PC-3 (cell line): ENCODE measurements at regions not wholly inside any gene's neighbourhood (a gene's known extent, or its start where the extent isn't known, plus 50 kb on each side); places are given as distances from the start of the nearest gene placed in this dataset.

ENCODE experiments used
- ATAC-seq: fragments of 200-7000 bp; cut with Tn5 transposase; 2 replicates; pipeline ENCODE4 v1.9.1; 2020; ENCODE audit warnings: mild to moderate bottlenecking, moderate library complexity
- BruUV-seq: library from RNA; stranded (reverse); fragments of 400-500 nt; replicated peaks from 2 replicates; lab custom pipeline; 2021; lab: Mats Ljungman, UMichigan
- CTCF ChIA-PET: fragments of 300-600 bp; sonication (Branson Sonifier 250); formaldehyde crosslinking; loops from one replicate; lab custom pipeline; 2022; ENCODE audit warnings: antibody characterized with exemption; lab: Charles Lee
- POLR2A ChIA-PET: fragments of 300-600 bp; sonication (Branson Sonifier 250); formaldehyde crosslinking; loops from one replicate; lab custom pipeline; 2022; ENCODE audit warnings: antibody characterized with exemption; ENCODE audit not compliant: unreplicated experiment; lab: Charles Lee
- DNase-seq: peaks from one replicate; pipeline ENCODE4 v3.0.0-alpha.2; 2015
- H2AFZ ChIP-seq: fragments of 300-600 bp; sonication (generic); 2 replicates; pipeline ENCODE4 v1.6.0; 2016; ENCODE audit warnings: antibody characterized with exemption, low read length
- H3F3A ChIP-seq: fragments of 300-600 bp; sonication (generic); one replicate; pipeline ENCODE4 v1.6.0; 2017; ENCODE audit warnings: antibody characterized with exemption, low read length, control low read depth, mild to moderate bottlenecking; ENCODE audit not compliant: unreplicated experiment
- H3K27ac ChIP-seq: fragments of 300-600 bp; sonication (generic); 2 replicates; pipeline ENCODE4 v1.5.1; 2016; ENCODE audit warnings: mild to moderate bottlenecking, low read length
- H3K27me3 ChIP-seq: fragments of 300-600 bp; sonication (generic); 2 replicates; pipeline ENCODE4 v1.6.1; 2016; ENCODE audit warnings: low read length, mixed read lengths
- H3K36me3 ChIP-seq: fragments of 300-600 bp; sonication (generic); 2 replicates; pipeline ENCODE4 v1.6.1; 2016; ENCODE audit warnings: low read depth, mixed run types, low read length, mixed read lengths
- H3K4me1 ChIP-seq: fragments of 300-600 bp; sonication (generic); 2 replicates; pipeline ENCODE4 v1.5.1; 2016; ENCODE audit warnings: low read length; ENCODE audit not compliant: insufficient read depth
- H3K4me2 ChIP-seq: fragments of 300-600 bp; sonication (generic); 2 replicates; pipeline ENCODE4 v1.6.0; 2016; ENCODE audit warnings: low read length
- H3K4me3 ChIP-seq: fragments of 300-600 bp; sonication (generic); 2 replicates; pipeline ENCODE4 v1.5.1; 2016; ENCODE audit warnings: mild to moderate bottlenecking, low read length, mixed read lengths
- H3K79me2 ChIP-seq: fragments of 300-600 bp; sonication (generic); 2 replicates; pipeline ENCODE4 v1.6.1; 2017; ENCODE audit warnings: low read length, mixed read lengths
- H3K9ac ChIP-seq: fragments of 300-600 bp; sonication (generic); 2 replicates; pipeline ENCODE4 v1.6.0; 2016; ENCODE audit warnings: mild to moderate bottlenecking, low read length
- H3K9me2 ChIP-seq: fragments of 300-600 bp; sonication (generic); replicated peaks from 2 replicates; pipeline ENCODE4 v1.6.1; 2016; ENCODE audit warnings: mixed run types, low read length, mixed read lengths
- H3K9me3 ChIP-seq: fragments of 300-600 bp; sonication (generic); 2 replicates; pipeline ENCODE4 v1.6.1; 2016; ENCODE audit warnings: low read length, mixed read lengths
- H4K20me1 ChIP-seq: fragments of 300-600 bp; sonication (generic); 2 replicates; pipeline ENCODE4 v1.6.1; 2016; ENCODE audit warnings: low read length, mixed read lengths
- CTCF ChIP-seq: fragments of 300-600 bp; sonication (generic); conservative IDR thresholded peaks from 2 replicates; pipeline ENCODE4 v1.5.1; 2017; ENCODE audit warnings: antibody characterized with exemption, low read depth, mild to moderate bottlenecking, low read length
- EZH2 ChIP-seq: fragments of 300-600 bp; sonication (generic); IDR thresholded peaks from one replicate; pipeline ENCODE4 v1.6.1; 2017; ENCODE audit warnings: antibody characterized with exemption, mild to moderate bottlenecking, low read length; ENCODE audit not compliant: unreplicated experiment
- EZH2phosphoT487 ChIP-seq: fragments of 300-600 bp; sonication (generic); IDR thresholded peaks from 2 replicates; pipeline ENCODE4 v1.6.1; 2018; ENCODE audit warnings: mild to moderate bottlenecking, antibody characterized with exemption, low read length, borderline replicate concordance
- intact Hi-C: fragments of 100-400 bp; cut with micrococcal nuclease; formaldehyde crosslinking; loops from 2 replicates; pipeline ENCODE4 v1.9.0; 2023

GRCh38 chr2:824954-825353, 125.7 kb upstream of the SNTG2 start:
- no peak for ATAC-seq
- TF ChIP-seq EZH2: no peak
- TF ChIP-seq CTCF: no peak
- TF ChIP-seq EZH2phosphoT487: no peak
- Histone ChIP-seq H3K4me2 (no peak overlapping the region), H2AFZ (no peak overlapping the region), H3K9me3 (no peaks in the 10 kb centered on the region), H3F3A (no peaks in the 10 kb centered on the region), H3K27me3 (peaks cover 85% of the 10 kb centered on the region), H4K20me1 (no peaks in the 10 kb centered on the region), H3K4me3 (no peak overlapping the region), H3K4me1 (no peaks in the 10 kb centered on the region), H3K79me2 (no peaks in the 10 kb centered on the region), H3K9me2 (no peaks in the 10 kb centered on the region), H3K36me3 (no peaks in the 10 kb centered on the region), H3K27ac (no peak overlapping the region), H3K9ac (no peak overlapping the region)
- DNase-seq: no peak
- ChIA-PET POLR2A (no interaction called here), CTCF (no interaction called here)
- BruUV-seq: no TSS peak
- intact Hi-C loops: no loop called here

GRCh38 chr2:824524-824923, 126.1 kb upstream of the SNTG2 start:
- Histone ChIP-seq H3F3A (no peaks in the 10 kb centered on the region), H3K4me2 (no peak overlapping the region), H3K9ac (no peak overlapping the region), H4K20me1 (no peaks in the 10 kb centered on the region), H2AFZ (no peak overlapping the region), H3K4me3 (no peak overlapping the region), H3K4me1 (no peaks in the 10 kb centered on the region), H3K9me3 (no peaks in the 10 kb centered on the region), H3K9me2 (no peaks in the 10 kb centered on the region), H3K27me3 (peaks cover 85% of the 10 kb centered on the region), H3K27ac (no peak overlapping the region), H3K79me2 (no peaks in the 10 kb centered on the region), H3K36me3 (no peaks in the 10 kb centered on the region)
- no peak for TF ChIP-seq CTCF
- TF ChIP-seq EZH2phosphoT487: no peak
- no peak for TF ChIP-seq EZH2
- no peak for DNase-seq
- ChIA-PET POLR2A (no interaction called here), CTCF (no interaction called here)
- intact Hi-C loops: no loop called here
- no TSS peak for BruUV-seq
- no peak for ATAC-seq

- H3K79me2 ChIP-seq: no peaks in the 10 kb centered on the region
- H4K20me1 ChIP-seq: no peaks in the 10 kb centered on the region
- DNase-seq (no peak), ATAC-seq (no peak)
- intact Hi-C loops: no loop called here
- peaks cover 98% of the 10 kb centered on the region for H3K27me3 ChIP-seq
- H3F3A ChIP-seq: no peaks in the 10 kb centered on the region
- no peak overlapping the region for H3K9ac ChIP-seq
- ChIA-PET POLR2A (no interaction called here), CTCF (no interaction called here)
- no peak overlapping the region for H3K4me2 ChIP-seq
- H3K27ac ChIP-seq: no peak overlapping the region
- TF ChIP-seq EZH2phosphoT487 (no peak), CTCF (no peak)
- no peaks in the 10 kb centered on the region for H3K4me1 ChIP-seq
- no peaks in the 10 kb centered on the region for H3K36me3 ChIP-seq
- no peaks in the 10 kb centered on the region for H3K9me3 ChIP-seq
- no peak overlapping the region for H2AFZ ChIP-seq
- no TSS peak for BruUV-seq
- H3K9me2 ChIP-seq: no peaks in the 10 kb centered on the region
- H3K4me3 ChIP-seq: no peak overlapping the region
These were observed 129.1 kb upstream of the SNTG2 start for GRCh38 chr2:821546-821945.
